Stimulated activated naive CD8-positive, alpha-beta T cell treated with anti-CD3 and anti-CD28 coated beads, Interleukin-15, Interleukin-2, amounts not matched to agents 100 ng/mL and 50 ng/mL, for 24 hours (primary cell): ENCODE measurements at regions not wholly inside any gene's neighbourhood (a gene's known extent, or its start where the extent isn't known, plus 50 kb on each side); places are given as distances from the start of the nearest gene placed in this dataset.
"Not testable (repeated sequence)": the region's sequence is repeated elsewhere in the genome, so short reads cannot be mapped to it uniquely, and the experiment has no call there.

Experiments used
- H3K27ac Mint-ChIP-seq: one replicate; pipeline ENCODE4 v1.8.0; 2021; ENCODE audit warnings: mild to moderate bottlenecking, mixed read lengths
- H3K27me3 Mint-ChIP-seq: one replicate; pipeline ENCODE4 v1.8.0; 2021; ENCODE audit warnings: mixed read lengths
- H3K36me3 Mint-ChIP-seq: one replicate; pipeline ENCODE4 v1.8.0; 2021; ENCODE audit warnings: low read depth, mixed read lengths
- H3K4me1 Mint-ChIP-seq: one replicate; pipeline ENCODE4 v1.8.0; 2021; ENCODE audit warnings: low read depth, mixed read lengths
- H3K4me3 Mint-ChIP-seq: one replicate; pipeline ENCODE4 v1.8.0; 2021; ENCODE audit warnings: mild to moderate bottlenecking, mixed read lengths
- H3K9me3 Mint-ChIP-seq: one replicate; pipeline ENCODE4 v1.8.0; 2021; ENCODE audit warnings: mixed read lengths

GRCh38 chr6:91271807-91272206 is 684.9 kb upstream of the MAP3K7 start:
- Mint-ChIP-seq H3K27ac (no peak overlapping the region), H3K9me3 (peaks cover 4% of the 10 kb centered on the region), H3K36me3 (no peaks in the 10 kb centered on the region), H3K4me1 (no peaks in the 10 kb centered on the region), H3K27me3 (no peaks in the 10 kb centered on the region), H3K4me3 (no peak overlapping the region)

DNA sequence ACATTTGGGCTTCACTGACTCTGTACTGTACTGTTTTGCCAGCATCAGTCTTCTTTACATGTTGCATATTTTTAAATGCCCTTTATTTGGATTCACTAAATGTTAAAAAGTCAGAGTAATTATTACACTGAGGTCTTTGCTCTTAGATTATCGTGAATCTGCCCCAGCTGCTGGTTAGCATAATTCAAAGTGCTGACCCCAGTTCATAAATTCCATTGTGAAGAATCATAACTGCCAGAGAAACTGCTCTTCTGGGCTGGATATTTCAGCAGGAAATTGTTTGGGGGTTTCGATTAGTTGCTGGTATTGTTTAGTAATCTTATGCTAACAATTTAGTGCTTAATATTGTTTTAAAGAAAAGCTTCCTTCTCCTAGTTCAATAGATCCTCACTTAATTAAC is 682.1 kb upstream of the MAP3K7 start:
- Mint-ChIP-seq H3K27me3 (no peaks in the 10 kb centered on the region), H3K4me3 (no peak overlapping the region), H3K4me1 (no peaks in the 10 kb centered on the region), H3K27ac (no peak overlapping the region), H3K36me3 (no peaks in the 10 kb centered on the region), H3K9me3 (peaks cover 4% of the 10 kb centered on the region)

- H3K4me3 Mint-ChIP-seq: no peak overlapping the region
- H3K9me3 Mint-ChIP-seq: peaks cover 4% of the 10 kb centered on the region
- H3K27me3 Mint-ChIP-seq: no peaks in the 10 kb centered on the region
- H3K4me1 Mint-ChIP-seq: no peaks in the 10 kb centered on the region
- H3K36me3 Mint-ChIP-seq: no peaks in the 10 kb centered on the region
- no peak overlapping the region for H3K27ac Mint-ChIP-seq
Measured at GRCh38 chr6:91267246-91267645, 680.4 kb upstream of the MAP3K7 start.

DNA sequence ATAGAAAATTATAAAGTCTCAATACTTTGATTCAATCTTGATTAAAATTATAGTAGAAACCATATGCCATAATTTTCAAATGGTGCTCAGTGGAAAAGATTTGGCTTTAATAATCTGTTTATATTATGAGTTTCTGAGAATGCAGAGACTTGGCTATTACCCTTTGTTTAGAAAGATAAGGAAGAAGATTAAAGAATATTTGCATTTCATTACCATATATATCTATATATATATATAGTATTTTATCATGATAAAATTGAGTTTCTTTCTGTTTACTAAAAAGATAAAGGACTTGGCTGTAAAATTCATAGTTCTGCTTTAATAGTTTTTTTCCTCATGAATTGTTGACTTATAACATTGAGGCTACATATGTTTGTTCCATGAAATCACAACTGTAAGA is 679.3 kb upstream of the MAP3K7 start:
- Mint-ChIP-seq H3K27ac (no peak overlapping the region), H3K4me3 (no peak overlapping the region), H3K27me3 (no peaks in the 10 kb centered on the region), H3K4me1 (no peaks in the 10 kb centered on the region), H3K36me3 (no peaks in the 10 kb centered on the region), H3K9me3 (peaks cover 4% of the 10 kb centered on the region)

DNA sequence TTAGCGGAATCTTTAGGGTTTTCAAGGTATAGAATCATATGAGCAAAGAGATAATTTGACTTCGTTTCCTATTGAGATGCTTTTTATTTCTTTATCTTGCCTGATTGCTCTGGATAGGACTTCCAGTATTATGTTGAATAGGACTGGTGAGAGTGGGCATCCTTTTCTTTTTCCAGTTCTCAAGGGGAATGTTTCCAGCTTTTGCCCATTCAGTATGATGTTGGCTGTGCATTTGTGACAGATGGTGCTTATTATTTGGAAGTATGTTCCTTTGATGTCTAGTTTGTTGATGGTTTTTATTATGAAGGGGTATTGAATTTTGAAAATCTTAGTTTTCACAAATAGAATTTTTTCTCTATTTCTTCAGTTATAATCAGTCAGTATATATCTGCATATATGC is 656.6 kb upstream of the MAP3K7 start:
- Mint-ChIP-seq H3K4me3 (no peak overlapping the region), H3K27me3 (no peaks in the 10 kb centered on the region), H3K4me1 (no peaks in the 10 kb centered on the region), H3K9me3 (no peaks in the 10 kb centered on the region), H3K36me3 (no peaks in the 10 kb centered on the region), H3K27ac (no peak overlapping the region)

DNA sequence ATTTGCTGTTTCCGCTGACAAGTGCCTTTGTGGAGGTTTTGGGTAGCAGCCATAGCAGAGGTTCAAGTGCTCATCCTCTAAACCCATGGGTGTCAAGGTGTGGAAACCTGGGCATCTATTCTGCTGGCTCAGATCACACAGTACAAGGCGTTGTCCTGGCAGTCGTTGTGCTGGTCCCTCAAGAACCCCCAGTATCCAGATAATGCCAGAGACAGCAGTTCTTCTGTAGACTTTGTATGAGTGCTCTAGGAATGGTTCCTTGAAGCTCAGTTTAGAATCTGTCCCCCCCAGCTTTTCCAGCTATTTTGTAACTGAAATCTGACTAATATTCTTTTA is 655.7 kb upstream of the MAP3K7 start:
- Mint-ChIP-seq H3K36me3 (no peaks in the 10 kb centered on the region), H3K27ac (no peak overlapping the region), H3K27me3 (no peaks in the 10 kb centered on the region), H3K4me1 (no peaks in the 10 kb centered on the region), H3K4me3 (no peak overlapping the region), H3K9me3 (no peaks in the 10 kb centered on the region)

DNA sequence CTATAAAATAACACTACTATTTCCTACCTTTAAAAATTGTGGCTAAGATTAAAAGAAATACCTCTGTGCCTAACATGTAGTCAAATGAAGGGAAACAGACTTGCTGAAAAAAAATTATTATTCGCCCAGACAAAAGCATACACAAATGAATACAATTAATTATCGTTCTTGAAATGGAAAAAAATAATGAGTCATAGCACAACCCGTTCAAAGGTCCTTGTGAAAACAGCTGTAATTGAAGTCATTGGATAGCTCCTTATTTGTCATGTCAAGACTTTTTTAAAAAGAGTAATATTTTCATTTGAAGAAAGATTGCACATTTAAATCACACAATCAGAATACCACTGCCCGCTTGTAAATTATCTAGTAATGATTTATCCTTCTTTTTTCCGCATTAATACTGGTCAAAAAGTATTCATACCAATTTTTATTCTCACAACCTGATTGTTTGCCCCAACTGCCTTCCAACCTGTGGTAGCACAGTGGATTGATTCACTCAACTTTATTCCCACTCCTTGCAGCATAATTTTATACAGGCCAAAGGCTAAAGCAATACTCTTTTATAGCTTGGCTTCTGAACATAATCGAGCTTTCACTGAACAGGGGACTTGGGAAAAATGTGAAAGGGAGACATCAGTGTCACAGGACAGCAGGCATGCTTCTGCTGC is 655.2 kb upstream of the MAP3K7 start:
- no peaks in the 10 kb centered on the region for H3K36me3 Mint-ChIP-seq
- no peak overlapping the region for H3K27ac Mint-ChIP-seq
- no peaks in the 10 kb centered on the region for H3K4me1 Mint-ChIP-seq
- H3K27me3 Mint-ChIP-seq: peaks cover 2% of the 10 kb centered on the region
- H3K4me3 Mint-ChIP-seq: no peak overlapping the region
- H3K9me3 Mint-ChIP-seq: no peaks in the 10 kb centered on the region

DNA sequence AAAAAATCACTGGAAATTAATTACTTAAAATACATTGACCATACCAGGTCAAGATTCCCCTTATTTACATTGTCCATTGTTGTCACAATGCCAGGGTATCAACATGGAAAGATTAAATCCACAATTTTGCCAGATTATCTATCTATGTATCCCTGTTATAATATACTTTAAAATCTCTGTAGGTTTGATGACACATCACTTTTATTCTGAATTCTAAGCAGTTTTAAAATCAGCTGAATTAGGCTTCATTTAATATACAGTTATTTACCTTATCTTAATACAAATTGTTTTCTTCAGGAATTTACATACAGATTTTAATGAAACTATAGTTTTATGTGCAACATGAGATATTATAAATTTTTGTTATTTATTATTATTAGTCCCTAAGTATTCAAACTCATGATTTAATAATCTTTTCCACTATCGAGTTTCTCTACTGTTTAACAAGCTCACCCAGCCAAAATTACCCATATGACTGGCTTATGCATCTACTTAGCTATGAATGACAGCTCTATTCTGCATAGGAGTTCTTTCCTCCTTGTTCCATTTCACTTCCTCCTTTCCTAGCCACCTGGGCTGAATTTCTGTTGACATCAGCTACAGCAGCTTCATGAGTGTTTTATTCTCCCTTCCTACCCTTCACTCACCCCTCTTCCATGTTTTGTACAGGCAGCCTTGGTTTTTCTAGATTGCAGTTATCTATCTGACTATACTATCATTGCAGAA is 654.2 kb upstream of the MAP3K7 start:
- Mint-ChIP-seq H3K27me3 (peaks cover 5% of the 10 kb centered on the region), H3K4me1 (no peaks in the 10 kb centered on the region), H3K36me3 (no peaks in the 10 kb centered on the region), H3K27ac (no peak overlapping the region), H3K4me3 (no peak overlapping the region), H3K9me3 (no peaks in the 10 kb centered on the region)

DNA sequence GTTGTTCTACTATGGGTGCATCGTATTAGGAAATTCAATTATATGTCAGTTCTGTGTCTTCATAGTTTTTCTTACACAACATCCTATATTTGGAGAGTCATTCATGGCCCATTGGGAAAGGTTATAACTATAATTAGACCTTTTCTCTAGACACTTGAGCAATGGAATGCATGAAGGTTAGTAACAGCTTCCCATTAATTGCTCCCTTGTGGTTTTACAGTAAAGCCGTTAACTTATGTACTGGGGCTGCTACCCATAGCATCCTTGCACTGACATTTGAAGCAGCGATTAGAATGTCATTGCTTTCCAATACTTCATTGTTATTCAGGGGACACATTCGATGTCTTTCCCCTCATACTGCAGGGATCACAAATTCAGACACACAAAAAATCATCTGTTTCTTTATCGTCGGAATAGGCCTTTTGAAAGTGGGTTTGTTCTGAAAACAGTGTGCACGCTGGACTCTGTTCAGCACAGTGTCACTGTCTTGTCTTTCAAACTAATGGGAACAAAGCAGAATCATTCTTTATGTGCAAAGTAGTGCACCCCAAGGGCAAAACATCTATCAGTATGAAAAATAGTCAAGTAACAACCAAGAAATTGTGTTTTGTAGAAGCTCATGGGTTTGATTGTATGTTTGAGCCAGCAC is 634.3 kb upstream of the MAP3K7 start:
- no peaks in the 10 kb centered on the region for H3K27me3 Mint-ChIP-seq
- H3K4me3 Mint-ChIP-seq: no peak overlapping the region
- no peaks in the 10 kb centered on the region for H3K4me1 Mint-ChIP-seq
- no peaks in the 10 kb centered on the region for H3K36me3 Mint-ChIP-seq
- peaks cover 3% of the 10 kb centered on the region for H3K9me3 Mint-ChIP-seq
- H3K27ac Mint-ChIP-seq: no peak overlapping the region

- Mint-ChIP-seq H3K4me3 (no peak overlapping the region), H3K36me3 (no peaks in the 10 kb centered on the region), H3K4me1 (no peaks in the 10 kb centered on the region), H3K27ac (no peak overlapping the region), H3K27me3 (no peaks in the 10 kb centered on the region), H3K9me3 (peaks cover 28% of the 10 kb centered on the region)
Measured at GRCh38 chr6:91213229-91213901, 626.5 kb upstream of the MAP3K7 start.

- Mint-ChIP-seq H3K36me3 (no peaks in the 10 kb centered on the region), H3K4me3 (no peak overlapping the region), H3K27me3 (no peaks in the 10 kb centered on the region), H3K9me3 (peaks cover 3% of the 10 kb centered on the region), H3K4me1 (no peaks in the 10 kb centered on the region), H3K27ac (no peak overlapping the region)
Measured at GRCh38 chr6:91198588-91199255, 611.9 kb upstream of the MAP3K7 start.

DNA sequence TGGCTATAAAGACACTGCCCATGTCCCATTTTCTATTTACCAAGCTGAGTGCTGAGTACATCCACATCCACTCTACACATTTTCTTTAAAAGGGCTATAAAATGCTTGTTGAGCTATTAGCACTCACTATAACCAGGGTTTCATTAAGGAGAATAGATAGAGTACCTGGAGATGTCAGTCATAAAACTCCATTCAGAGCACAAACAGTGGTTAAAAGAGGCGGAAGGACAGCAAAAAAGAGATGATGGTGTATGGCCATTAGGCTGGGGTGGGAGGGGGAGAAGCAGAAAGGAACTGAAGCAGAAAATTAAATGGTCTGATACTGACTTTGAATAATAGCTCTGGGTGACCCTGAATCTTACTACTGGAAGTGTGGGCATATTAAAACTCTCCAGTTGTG is 609.9 kb upstream of the MAP3K7 start:
- Mint-ChIP-seq H3K27me3 (no peaks in the 10 kb centered on the region), H3K9me3 (no peaks in the 10 kb centered on the region), H3K4me1 (no peaks in the 10 kb centered on the region), H3K36me3 (no peaks in the 10 kb centered on the region), H3K27ac (no peak overlapping the region), H3K4me3 (no peak overlapping the region)

GRCh38 chr6:91193446-91193845 is 606.6 kb upstream of the MAP3K7 start:
- H3K36me3 Mint-ChIP-seq: no peaks in the 10 kb centered on the region
- H3K4me1 Mint-ChIP-seq: no peaks in the 10 kb centered on the region
- H3K27me3 Mint-ChIP-seq: no peaks in the 10 kb centered on the region
- no peak overlapping the region for H3K27ac Mint-ChIP-seq
- peaks cover 13% of the 10 kb centered on the region for H3K9me3 Mint-ChIP-seq
- no peak overlapping the region for H3K4me3 Mint-ChIP-seq

DNA sequence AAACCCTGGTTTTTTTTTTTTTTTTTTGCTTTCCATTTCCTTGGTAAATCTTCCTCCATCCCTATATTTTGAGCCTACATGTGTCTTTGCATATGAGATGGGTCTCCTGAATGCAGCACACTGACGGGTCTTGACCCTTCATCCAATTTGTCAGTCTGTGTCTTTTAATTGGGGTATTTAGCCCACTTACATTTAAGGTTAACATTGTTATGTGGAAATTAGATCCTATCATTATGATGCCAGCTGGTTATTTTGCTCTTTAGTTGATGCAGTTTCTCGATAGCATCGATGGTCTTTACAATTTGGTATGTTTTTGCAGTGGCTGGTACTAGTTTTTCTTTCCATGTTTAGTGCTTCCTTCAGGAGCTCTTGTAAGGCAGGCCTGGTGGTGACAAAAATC is 603.2 kb upstream of the MAP3K7 start:
- peaks cover 13% of the 10 kb centered on the region for H3K9me3 Mint-ChIP-seq
- H3K36me3 Mint-ChIP-seq, H3K4me3 Mint-ChIP-seq, H3K27me3 Mint-ChIP-seq, H3K4me1 Mint-ChIP-seq, H3K27ac Mint-ChIP-seq: not testable (repeated sequence)

GRCh38 chr6:91185072-91185471 is 598.2 kb upstream of the MAP3K7 start:
- no peak overlapping the region for H3K4me3 Mint-ChIP-seq
- peaks cover 7% of the 10 kb centered on the region for H3K9me3 Mint-ChIP-seq
- no peak overlapping the region for H3K27ac Mint-ChIP-seq
- H3K36me3 Mint-ChIP-seq: no peaks in the 10 kb centered on the region
- no peaks in the 10 kb centered on the region for H3K27me3 Mint-ChIP-seq
- H3K4me1 Mint-ChIP-seq: no peaks in the 10 kb centered on the region
